ENCODE measurements at regions not wholly inside any gene's neighbourhood (a gene's known extent, or its start where the extent isn't known, plus 50 kb on each side); places are given as distances from the start of the nearest gene placed in this dataset.
"Not testable (repeated sequence)": the region's sequence is repeated elsewhere in the genome, so short reads cannot be mapped to it uniquely, and the experiment has no call there.

DNA sequence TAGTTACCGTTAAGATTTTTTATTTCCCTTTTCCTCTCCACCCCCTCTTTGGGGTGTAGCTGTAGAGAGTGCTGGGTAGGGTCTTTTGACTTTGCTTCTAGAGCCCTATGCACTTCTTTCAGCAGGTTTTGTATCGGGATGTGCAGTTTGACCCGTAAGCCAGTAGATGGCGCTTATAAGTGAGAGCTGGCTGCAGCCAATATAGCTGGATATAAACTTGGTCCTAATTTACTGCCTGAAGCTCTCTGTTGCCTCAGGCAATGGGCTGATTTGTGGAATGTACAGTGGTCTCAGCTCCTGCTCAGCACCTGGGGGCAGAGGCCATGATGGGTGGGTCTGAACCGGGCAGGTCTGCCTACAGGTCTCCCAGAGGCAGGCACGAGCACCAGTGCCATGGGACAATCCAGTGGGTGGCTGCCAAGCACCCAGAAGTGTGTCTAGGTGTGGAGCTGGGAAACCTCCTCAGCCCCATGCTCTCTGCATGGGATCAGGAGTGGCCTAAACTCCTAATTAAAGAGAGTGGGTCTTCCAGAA lies 146.5 kb downstream of the SPANXN1 start:
- no peak overlapping the region for H3K4me3 ChIP-seq (ENCODE audit: low read length)
- no peaks in the 10 kb centered on the region for H3K27me3 ChIP-seq (ENCODE audit: control insufficient read depth, insufficient read depth, low read length)
- no peaks in the 10 kb centered on the region for H3K4me1 ChIP-seq (ENCODE audit: control insufficient read depth, low read depth, low read length)
- no peaks in the 10 kb centered on the region for H3K36me3 ChIP-seq (ENCODE audit: control insufficient read depth, low read depth, low read length)
- H3K9ac ChIP-seq (ENCODE audit: low read length): no peak overlapping the region
- H3K9me3 ChIP-seq (ENCODE audit: control insufficient read depth, low read depth, low read length): peaks cover 83% of the 10 kb centered on the region
- H3K27ac ChIP-seq (ENCODE audit: low read length): no peak overlapping the region

DNA sequence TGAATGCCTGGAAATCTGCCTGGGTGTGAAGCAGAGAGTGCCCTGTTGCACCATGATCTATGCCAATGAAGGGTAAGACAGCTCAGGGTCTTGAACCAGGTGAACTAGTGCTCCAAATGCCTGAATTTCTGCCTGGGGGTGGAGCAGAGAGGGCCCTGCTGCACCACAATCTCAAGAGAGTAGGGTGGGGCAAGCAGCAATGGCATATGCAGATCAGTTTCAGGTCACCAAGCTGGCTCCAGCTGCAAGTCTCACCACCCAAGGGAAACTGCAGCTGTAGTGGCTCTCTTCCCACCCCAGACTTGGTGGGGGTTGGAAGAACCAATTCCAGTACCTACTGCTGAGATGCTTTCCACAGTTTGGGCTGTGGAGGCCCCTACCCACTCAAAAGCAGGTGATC lies 147.0 kb downstream of the SPANXN1 start:
- Histone ChIP-seq H3K4me3 (ENCODE audit: low read length) (no peak overlapping the region), H3K27me3 (ENCODE audit: control insufficient read depth, insufficient read depth, low read length) (no peaks in the 10 kb centered on the region), H3K27ac (ENCODE audit: low read length) (no peak overlapping the region), H3K9ac (ENCODE audit: low read length) (no peak overlapping the region), H3K36me3 (ENCODE audit: control insufficient read depth, low read depth, low read length) (no peaks in the 10 kb centered on the region), H3K4me1 (ENCODE audit: control insufficient read depth, low read depth, low read length) (no peaks in the 10 kb centered on the region), H3K9me3 (ENCODE audit: control insufficient read depth, low read depth, low read length) (peaks cover 83% of the 10 kb centered on the region)

DNA sequence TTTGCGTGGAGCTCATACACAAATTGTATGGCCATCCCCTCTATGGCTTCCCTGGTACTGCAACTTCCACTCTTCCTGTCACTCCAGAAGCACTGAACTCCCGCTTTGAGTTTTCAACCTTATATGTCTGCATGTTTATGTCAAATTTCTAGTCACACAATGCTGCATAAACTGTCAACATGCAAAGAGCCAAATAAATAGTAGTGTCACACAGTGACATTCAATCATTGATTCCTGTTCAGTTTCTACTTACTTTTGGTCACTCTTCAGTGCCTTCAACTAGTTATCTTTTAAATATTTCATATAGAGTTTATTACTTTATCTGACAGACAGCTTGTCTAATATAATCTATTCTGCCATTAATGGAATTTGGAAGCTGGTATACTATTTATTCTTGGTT lies 149.3 kb downstream of the SPANXN1 start:
- Histone ChIP-seq H3K9me3 (ENCODE audit: control insufficient read depth, low read depth, low read length) (peaks cover 77% of the 10 kb centered on the region), H3K9ac (ENCODE audit: low read length) (no peak overlapping the region), H3K27me3 (ENCODE audit: control insufficient read depth, insufficient read depth, low read length) (no peaks in the 10 kb centered on the region), H3K4me1 (ENCODE audit: control insufficient read depth, low read depth, low read length) (no peaks in the 10 kb centered on the region), H3K27ac (ENCODE audit: low read length) (no peak overlapping the region), H3K4me3 (ENCODE audit: low read length) (no peak overlapping the region), H3K36me3 (ENCODE audit: control insufficient read depth, low read depth, low read length) (no peaks in the 10 kb centered on the region)

DNA sequence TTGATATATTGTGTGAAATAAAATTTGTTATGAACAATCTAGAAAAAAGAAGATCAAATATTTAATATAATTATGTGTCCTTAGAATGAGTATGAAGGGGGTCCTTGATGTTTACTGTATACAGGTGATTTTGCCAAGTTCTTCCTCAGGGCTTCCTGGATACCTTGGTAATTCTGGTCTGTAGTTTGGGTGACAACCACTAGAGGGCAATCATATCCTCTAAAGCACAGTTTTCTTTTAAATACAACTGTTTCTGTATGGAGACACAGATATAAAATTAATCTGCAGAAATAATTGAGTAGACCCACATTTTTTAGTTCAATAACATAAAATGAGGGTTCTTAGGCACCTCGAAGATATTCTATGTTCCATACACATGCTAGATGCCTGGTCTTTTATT lies 157.7 kb downstream of the SPANXN1 start:
- Histone ChIP-seq H3K4me3 (ENCODE audit: low read length) (no peak overlapping the region), H3K27ac (ENCODE audit: low read length) (no peak overlapping the region), H3K36me3 (ENCODE audit: control insufficient read depth, low read depth, low read length) (no peaks in the 10 kb centered on the region), H3K9me3 (ENCODE audit: control insufficient read depth, low read depth, low read length) (peaks cover 62% of the 10 kb centered on the region), H3K27me3 (ENCODE audit: control insufficient read depth, insufficient read depth, low read length) (no peaks in the 10 kb centered on the region), H3K9ac (ENCODE audit: low read length) (no peak overlapping the region), H3K4me1 (ENCODE audit: control insufficient read depth, low read depth, low read length) (no peaks in the 10 kb centered on the region)

DNA sequence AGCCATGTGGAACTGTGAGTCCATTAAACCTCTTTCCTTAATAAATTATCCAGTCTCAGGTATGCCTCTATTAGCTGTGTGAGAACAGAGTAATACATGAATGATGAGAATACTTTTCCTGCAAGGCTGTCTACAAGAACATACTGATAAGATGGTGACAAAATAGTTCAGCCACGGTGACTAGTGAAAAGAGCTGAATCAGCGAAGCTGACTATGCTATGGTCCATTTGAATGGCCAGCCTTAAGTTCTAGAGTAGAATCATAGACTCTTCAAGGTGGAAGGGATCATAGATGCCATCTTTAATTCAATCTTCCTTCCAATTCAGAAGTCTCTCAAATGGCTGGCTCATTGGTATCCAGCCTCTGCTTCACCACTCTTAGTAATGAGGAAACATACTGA lies 163.3 kb downstream of the SPANXN1 start:
- H3K4me1 ChIP-seq (ENCODE audit: control insufficient read depth, low read depth, low read length): no peaks in the 10 kb centered on the region
- H3K4me3 ChIP-seq (ENCODE audit: low read length): no peak overlapping the region
- peaks cover 73% of the 10 kb centered on the region for H3K9me3 ChIP-seq (ENCODE audit: control insufficient read depth, low read depth, low read length)
- no peak overlapping the region for H3K27ac ChIP-seq (ENCODE audit: low read length)
- no peak overlapping the region for H3K9ac ChIP-seq (ENCODE audit: low read length)
- H3K36me3 ChIP-seq (ENCODE audit: control insufficient read depth, low read depth, low read length): no peaks in the 10 kb centered on the region
- no peaks in the 10 kb centered on the region for H3K27me3 ChIP-seq (ENCODE audit: control insufficient read depth, insufficient read depth, low read length)

DNA sequence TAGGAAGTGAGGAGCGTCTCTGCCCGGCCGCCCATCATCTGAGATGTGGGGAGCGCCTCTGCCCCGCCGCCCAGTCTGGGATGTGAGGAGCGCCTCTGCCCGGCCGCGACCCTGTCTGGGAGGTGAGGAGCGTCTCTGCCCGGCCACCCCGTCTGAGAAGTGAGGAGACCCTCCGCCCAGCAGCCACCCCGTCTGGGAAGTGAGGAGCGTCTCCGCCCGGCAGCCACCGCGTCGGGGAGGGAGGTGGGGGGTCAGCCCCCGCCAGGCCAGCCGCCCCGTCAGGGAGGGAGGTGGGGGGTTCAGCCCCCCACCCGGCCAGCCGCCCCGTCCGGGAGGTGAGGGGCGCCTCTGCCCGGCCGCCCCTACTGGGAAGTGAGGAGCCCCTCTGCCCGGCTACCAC lies 188.9 kb downstream of the SPANXN1 start:
- not testable (repeated sequence) for H3K4me1 ChIP-seq (ENCODE audit: control insufficient read depth, low read depth, low read length); H3K4me3 ChIP-seq (ENCODE audit: low read length); H3K9ac ChIP-seq (ENCODE audit: low read length); H3K27me3 ChIP-seq (ENCODE audit: control insufficient read depth, insufficient read depth, low read length); H3K36me3 ChIP-seq (ENCODE audit: control insufficient read depth, low read depth, low read length); H3K27ac ChIP-seq (ENCODE audit: low read length)
- peaks cover 49% of the 10 kb centered on the region for H3K9me3 ChIP-seq (ENCODE audit: control insufficient read depth, low read depth, low read length)

DNA sequence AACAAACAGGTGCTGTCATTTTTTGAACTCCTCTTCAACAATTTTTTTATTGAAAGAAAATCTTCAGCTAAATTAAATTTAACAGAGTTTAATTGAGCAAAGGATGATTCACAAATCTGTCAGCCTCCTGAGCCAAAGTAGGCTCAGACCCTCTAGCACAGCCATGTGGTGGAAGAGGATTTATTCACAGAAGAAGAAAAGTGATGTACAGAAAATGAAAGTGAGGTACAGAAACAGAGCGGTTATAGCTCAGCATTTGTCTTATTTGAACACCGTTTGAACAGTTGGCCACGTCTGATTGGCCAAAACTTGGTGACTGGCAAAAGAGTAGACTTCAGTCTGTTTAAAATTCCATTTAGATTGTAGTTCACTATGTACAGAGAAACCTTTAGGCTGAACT lies 217.3 kb downstream of the SPANXN1 start:
- Histone ChIP-seq H3K4me1 (ENCODE audit: control insufficient read depth, low read depth, low read length) (no peaks in the 10 kb centered on the region), H3K27me3 (ENCODE audit: control insufficient read depth, insufficient read depth, low read length) (no peaks in the 10 kb centered on the region), H3K4me3 (ENCODE audit: low read length) (no peak overlapping the region), H3K9ac (ENCODE audit: low read length) (no peak overlapping the region), H3K9me3 (ENCODE audit: control insufficient read depth, low read depth, low read length) (peaks cover 63% of the 10 kb centered on the region), H3K36me3 (ENCODE audit: control insufficient read depth, low read depth, low read length) (no peaks in the 10 kb centered on the region), H3K27ac (ENCODE audit: low read length) (no peak overlapping the region)

DNA sequence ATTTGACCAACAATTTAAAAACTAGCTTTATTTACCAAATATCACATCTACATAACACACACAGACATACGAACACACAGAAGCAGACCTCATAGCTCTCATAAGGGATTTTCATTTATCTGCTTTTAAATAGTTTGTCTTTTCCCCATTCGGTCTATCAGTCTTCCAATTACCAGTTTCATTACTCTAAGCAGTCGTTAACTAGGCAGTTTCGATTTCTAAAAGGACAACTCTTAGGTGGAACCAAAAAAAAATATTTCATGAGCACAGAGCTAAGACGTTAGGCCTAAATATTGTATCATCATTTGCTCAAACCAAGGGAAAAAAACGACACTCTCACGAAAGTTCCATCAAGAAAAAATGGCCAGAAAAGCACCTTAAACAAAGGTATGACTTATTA lies 228.4 kb downstream of the SPANXN1 start:
- H3K27ac ChIP-seq (ENCODE audit: low read length): no peak overlapping the region
- H3K9me3 ChIP-seq (ENCODE audit: control insufficient read depth, low read depth, low read length): peaks cover 81% of the 10 kb centered on the region
- no peaks in the 10 kb centered on the region for H3K36me3 ChIP-seq (ENCODE audit: control insufficient read depth, low read depth, low read length)
- H3K4me1 ChIP-seq (ENCODE audit: control insufficient read depth, low read depth, low read length): no peaks in the 10 kb centered on the region
- H3K4me3 ChIP-seq (ENCODE audit: low read length): no peak overlapping the region
- no peaks in the 10 kb centered on the region for H3K27me3 ChIP-seq (ENCODE audit: control insufficient read depth, insufficient read depth, low read length)
- no peak overlapping the region for H3K9ac ChIP-seq (ENCODE audit: low read length)

DNA sequence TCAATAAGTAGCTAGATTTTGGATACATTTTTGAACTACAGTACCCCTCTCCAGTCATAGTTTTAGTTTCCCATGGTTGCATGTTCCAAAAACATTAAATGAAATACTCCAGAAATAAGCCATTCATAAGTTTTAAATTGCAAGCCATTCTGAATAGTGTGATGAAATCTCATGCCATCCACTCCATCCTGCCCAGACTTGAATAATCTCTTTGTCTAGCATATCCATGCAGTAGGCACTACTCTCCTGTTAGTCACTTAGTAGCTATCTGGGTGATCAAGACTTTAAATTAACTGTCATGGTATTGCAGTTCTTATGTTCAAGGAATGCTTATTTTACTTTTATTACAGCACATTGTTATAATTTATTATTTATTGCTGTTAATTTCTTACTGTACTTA lies 237.4 kb downstream of the SPANXN1 start:
- Histone ChIP-seq H3K27me3 (ENCODE audit: control insufficient read depth, insufficient read depth, low read length) (no peaks in the 10 kb centered on the region), H3K9me3 (ENCODE audit: control insufficient read depth, low read depth, low read length) (peaks cover 77% of the 10 kb centered on the region), H3K4me1 (ENCODE audit: control insufficient read depth, low read depth, low read length) (no peaks in the 10 kb centered on the region), H3K36me3 (ENCODE audit: control insufficient read depth, low read depth, low read length) (no peaks in the 10 kb centered on the region), H3K9ac (ENCODE audit: low read length) (no peak overlapping the region), H3K4me3 (ENCODE audit: low read length) (no peak overlapping the region), H3K27ac (ENCODE audit: low read length) (no peak overlapping the region)

DNA sequence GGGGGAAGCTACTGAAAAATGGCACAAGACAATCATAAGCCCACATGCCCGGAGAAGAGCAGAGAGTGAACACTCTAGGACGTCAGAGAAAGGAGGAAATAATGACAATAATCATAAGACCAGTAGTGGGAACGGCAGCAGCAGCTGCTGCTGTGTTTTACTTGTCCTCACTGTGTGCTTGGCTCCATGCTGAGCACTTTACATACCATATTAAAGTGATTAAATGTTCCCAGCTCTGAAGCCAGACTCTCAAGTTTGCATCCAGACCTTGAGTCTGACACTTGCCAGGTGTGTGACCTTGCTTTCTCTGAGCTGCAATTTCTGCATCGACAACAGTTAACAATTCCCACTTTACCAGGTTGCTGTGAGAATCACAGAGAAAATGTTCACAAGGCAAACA lies 255.4 kb downstream of the SPANXN1 start:
- no peak overlapping the region for H3K4me3 ChIP-seq (ENCODE audit: low read length)
- no peak overlapping the region for H3K9ac ChIP-seq (ENCODE audit: low read length)
- no peaks in the 10 kb centered on the region for H3K27me3 ChIP-seq (ENCODE audit: control insufficient read depth, insufficient read depth, low read length)
- no peaks in the 10 kb centered on the region for H3K36me3 ChIP-seq (ENCODE audit: control insufficient read depth, low read depth, low read length)
- no peak overlapping the region for H3K27ac ChIP-seq (ENCODE audit: low read length)
- H3K4me1 ChIP-seq (ENCODE audit: control insufficient read depth, low read depth, low read length): no peaks in the 10 kb centered on the region
- peaks cover 86% of the 10 kb centered on the region for H3K9me3 ChIP-seq (ENCODE audit: control insufficient read depth, low read depth, low read length)

DNA sequence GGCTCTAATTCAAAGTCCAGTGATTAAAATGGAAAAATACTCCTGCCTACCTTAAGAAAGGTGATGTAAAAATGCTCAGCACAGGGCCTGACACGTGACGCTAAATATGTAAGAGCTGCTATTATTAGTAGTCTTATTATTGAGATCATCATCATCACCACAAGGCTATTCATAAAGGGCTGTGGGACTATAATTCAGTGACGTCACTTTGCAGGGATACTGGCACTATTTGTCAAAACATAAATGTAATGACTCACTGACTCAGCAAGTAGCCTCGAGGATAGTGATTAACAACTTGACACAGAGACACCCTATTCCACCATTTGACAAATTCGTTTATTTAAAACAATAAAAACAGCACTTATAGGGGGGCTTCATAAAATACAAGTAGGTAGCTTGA lies 258.9 kb downstream of the SPANXN1 start:
- Histone ChIP-seq H3K9ac (ENCODE audit: low read length) (no peak overlapping the region), H3K27me3 (ENCODE audit: control insufficient read depth, insufficient read depth, low read length) (no peaks in the 10 kb centered on the region), H3K4me1 (ENCODE audit: control insufficient read depth, low read depth, low read length) (no peaks in the 10 kb centered on the region), H3K4me3 (ENCODE audit: low read length) (no peak overlapping the region), H3K9me3 (ENCODE audit: control insufficient read depth, low read depth, low read length) (peaks cover 87% of the 10 kb centered on the region), H3K27ac (ENCODE audit: low read length) (no peak overlapping the region), H3K36me3 (ENCODE audit: control insufficient read depth, low read depth, low read length) (no peaks in the 10 kb centered on the region)

DNA sequence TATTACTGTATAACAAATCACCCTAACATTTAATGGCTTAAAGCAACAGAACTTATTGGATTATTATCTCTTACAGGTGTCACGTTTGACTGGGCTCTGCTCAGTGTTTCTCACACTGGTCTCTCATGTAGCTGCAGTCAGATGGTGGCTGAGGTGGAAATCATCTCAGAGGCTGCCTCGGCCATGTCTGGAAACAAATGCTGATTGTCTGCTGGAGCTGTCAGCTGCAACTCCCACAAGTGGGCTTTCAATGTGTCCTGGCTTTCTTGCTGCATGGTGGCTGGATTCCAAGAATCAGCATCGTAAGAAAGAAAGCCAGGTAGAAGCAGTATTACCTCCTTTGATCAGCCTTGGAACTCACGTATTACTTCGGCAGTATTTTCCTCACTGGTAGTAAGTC lies 277.6 kb downstream of the SPANXN1 start:
- no peak overlapping the region for H3K4me3 ChIP-seq (ENCODE audit: low read length)
- no peak overlapping the region for H3K27ac ChIP-seq (ENCODE audit: low read length)
- H3K9ac ChIP-seq (ENCODE audit: low read length): no peak overlapping the region
- H3K36me3 ChIP-seq (ENCODE audit: control insufficient read depth, low read depth, low read length): no peaks in the 10 kb centered on the region
- H3K4me1 ChIP-seq (ENCODE audit: control insufficient read depth, low read depth, low read length): no peaks in the 10 kb centered on the region
- peaks cover 77% of the 10 kb centered on the region for H3K9me3 ChIP-seq (ENCODE audit: control insufficient read depth, low read depth, low read length)
- no peaks in the 10 kb centered on the region for H3K27me3 ChIP-seq (ENCODE audit: control insufficient read depth, insufficient read depth, low read length)

Measured in iPS-18a (cell line).